GM19455 (cell line): ENCODE measurements at regions not wholly inside any gene's neighbourhood (a gene's known extent, or its start where the extent isn't known, plus 50 kb on each side); places are given as distances from the start of the nearest gene placed in this dataset.
A peak's percentile ranks its signal among the peaks of the same experiment; 100 is the strongest.

Source experiments
- ATAC-seq: cut with Tn5 transposase; IDR thresholded peaks from one replicate; pipeline ENCODE4 v1.9.1; 2021; ENCODE audit not compliant: unreplicated experiment

DNA sequence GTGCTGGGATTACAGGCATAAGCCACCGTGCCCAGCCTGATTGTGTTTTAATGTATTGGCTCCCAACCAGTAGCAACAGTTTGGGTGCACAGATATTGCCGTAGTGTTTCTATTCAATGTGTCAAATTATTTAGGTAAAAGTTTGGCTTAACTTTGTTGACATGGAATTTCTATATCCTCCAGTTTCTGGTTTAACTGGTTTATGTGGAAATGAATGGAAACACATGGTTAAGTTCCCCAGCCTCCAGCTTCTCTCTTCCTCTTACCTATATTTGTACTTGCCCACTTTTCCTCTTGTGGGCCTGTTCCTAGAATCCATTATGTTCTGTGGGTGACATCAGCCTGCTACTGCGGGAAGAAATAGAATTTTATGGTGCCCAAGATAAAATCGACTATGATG, 53.9 kb upstream of the ESR1 start:
- ATAC-seq: no peak

DNA sequence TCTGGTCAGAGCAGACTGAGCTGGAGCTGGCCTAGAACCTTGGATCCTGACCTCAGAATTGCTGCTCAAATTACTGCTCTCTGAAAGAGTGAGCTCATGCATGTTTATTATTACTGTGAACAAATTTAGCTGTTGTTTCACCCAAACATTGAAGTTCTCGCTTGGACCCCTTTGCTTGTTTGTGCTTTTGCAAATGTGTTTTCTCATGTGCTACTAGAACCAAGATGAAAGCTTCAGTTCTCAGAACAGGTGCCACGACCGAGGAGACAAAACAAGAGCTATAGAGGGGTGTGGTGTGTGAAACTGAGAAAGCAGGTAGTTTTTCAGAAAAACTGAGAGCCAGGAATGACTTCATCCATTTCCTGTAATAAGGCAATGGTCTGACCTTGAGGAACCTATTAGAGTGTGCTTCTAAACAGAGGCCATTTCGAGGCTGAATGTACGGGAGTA, 50.0 kb upstream of the ESR1 start:
- ATAC-seq: peak; percentile 97
